ENCODE measurements at regions not wholly inside any gene's neighbourhood (a gene's known extent, or its start where the extent isn't known, plus 50 kb on each side); places are given as distances from the start of the nearest gene placed in this dataset.

GRCh38 chr13:33388286-33388998 is 102.9 kb upstream of the STARD13 start:
- no peak for TF ChIP-seq CTCF (conservative IDR thresholded peaks at IDR 0.05; ENCODE audit: low read depth)
- POLR2A ChIA-PET (ENCODE audit: low non-redundant PET), result no interaction called here
- H3K27ac ChIP-seq, result peak overlapping the region; percentile 48
- DNase-seq (ENCODE audit: low spot score), result peak; percentile 13
- CTCF ChIA-PET, result interaction anchor here (0.5 to 0.7 kb wide), 2 partner anchors 12 to 195 kb away, joined by 4 read pairs; no protein-coding TSS in a partner anchor

DNA sequence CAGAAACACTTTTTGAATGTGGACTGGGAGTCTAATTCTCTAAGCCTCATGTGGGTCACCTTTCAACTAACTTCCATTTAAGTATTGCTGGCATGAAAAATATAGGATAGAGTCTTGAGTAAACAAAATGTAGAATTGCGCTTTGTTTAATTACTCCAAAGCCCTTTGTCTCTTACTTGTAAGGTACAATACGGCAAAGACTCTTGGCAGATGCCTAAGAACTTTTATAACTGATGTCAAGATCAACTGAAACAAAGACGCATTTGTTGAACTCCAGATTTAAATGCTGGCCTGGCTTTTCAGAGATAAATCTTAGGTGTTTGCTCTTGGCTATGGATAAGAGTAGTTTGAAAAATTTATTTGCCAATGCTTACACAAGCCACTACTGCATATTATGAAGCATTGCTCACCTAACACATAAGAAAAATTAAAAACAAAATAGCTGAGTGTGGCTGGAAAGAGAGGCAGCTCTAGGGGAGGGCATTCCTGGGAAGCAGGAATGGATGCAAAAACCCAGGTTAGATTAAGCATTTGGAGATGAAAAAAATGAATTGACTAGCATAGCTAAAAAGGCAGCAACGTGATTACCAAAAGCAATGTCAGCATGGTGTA is 107.3 kb upstream of the STARD13 start:
- ChIA-PET CTCF (interaction anchor here (0.7 kb wide), 1 partner anchor 892 kb away, joined by 3 read pairs; no protein-coding TSS in a partner anchor), POLR2A (ENCODE audit: low non-redundant PET) (no interaction called here)
- TF ChIP-seq CTCF (conservative IDR thresholded peaks at IDR 0.05; ENCODE audit: low read depth), result no peak
- no peak for DNase-seq (ENCODE audit: low spot score)
- H3K27ac ChIP-seq, result no peak overlapping the region

GRCh38 chr13:33394294-33394932 is 108.9 kb upstream of the STARD13 start:
- DNase-seq (ENCODE audit: low spot score), result no peak
- no peak overlapping the region for H3K27ac ChIP-seq
- CTCF ChIA-PET, result no interaction called here
- POLR2A ChIA-PET (ENCODE audit: low non-redundant PET), result no interaction called here
- no peak for TF ChIP-seq CTCF (conservative IDR thresholded peaks at IDR 0.05; ENCODE audit: low read depth)

- ChIA-PET POLR2A (ENCODE audit: low non-redundant PET) (no interaction called here), CTCF (interaction anchor here (0.7 to 0.9 kb wide), 2 partner anchors 13 to 53 kb away, joined by 4 to 5 read pairs; no protein-coding TSS in a partner anchor)
These were observed 115.7 kb upstream of the STARD13 start for GRCh38 chr13:33401238-33401637.

GRCh38 chr13:33402975-33403374 is 117.4 kb upstream of the STARD13 start:
- CTCF ChIA-PET, result no interaction called here
- no peak for DNase-seq (ENCODE audit: low spot score)
- POLR2A ChIA-PET (ENCODE audit: low non-redundant PET), result no interaction called here
- H3K27ac ChIP-seq, result no peak overlapping the region
- no peak for TF ChIP-seq CTCF (conservative IDR thresholded peaks at IDR 0.05; ENCODE audit: low read depth)

More at GRCh38 chr13:33401238-33401637, 115.7 kb upstream of the STARD13 start:
- H3K27ac ChIP-seq, result no peak overlapping the region
- DNase-seq (ENCODE audit: low spot score), result no peak
- no peak for TF ChIP-seq CTCF (conservative IDR thresholded peaks at IDR 0.05; ENCODE audit: low read depth)

GRCh38 chr13:33403807-33404362 is 118.3 kb upstream of the STARD13 start:
- POLR2A ChIA-PET (ENCODE audit: low non-redundant PET), result no interaction called here
- no peak overlapping the region for H3K27ac ChIP-seq

More at GRCh38 chr13:33403807-33404362, 118.3 kb upstream of the STARD13 start:
- no peak for TF ChIP-seq CTCF (conservative IDR thresholded peaks at IDR 0.05; ENCODE audit: low read depth)
- CTCF ChIA-PET, result no interaction called here
- DNase-seq (ENCODE audit: low spot score), result no peak
